ENCODE measurements at regions not wholly inside any gene's neighbourhood (a gene's known extent, or its start where the extent isn't known, plus 50 kb on each side); places are given as distances from the start of the nearest gene placed in this dataset.

- ATAC-seq: no peak
- TF ChIP-seq TOX (CRISPR knock-in tag; IDR thresholded peaks at IDR 0.05; ENCODE audit: borderline replicate concordance): no peak
- no peak for TF ChIP-seq ZNF565 (CRISPR knock-in tag; conservative IDR thresholded peaks at IDR 0.05; ENCODE audit: low read depth)
- no peak for TF ChIP-seq TCF4 (CRISPR knock-in tag; IDR thresholded peaks at IDR 0.05; ENCODE audit: borderline replicate concordance)
- TF ChIP-seq ZFP30 (CRISPR knock-in tag; IDR thresholded peaks at IDR 0.05): no peak
- TF ChIP-seq CREB5 (CRISPR knock-in tag; IDR thresholded peaks at IDR 0.05; ENCODE audit: low read depth): no peak
- no peak for TF ChIP-seq BACH2 (CRISPR knock-in tag; IDR thresholded peaks at IDR 0.05; ENCODE audit: borderline replicate concordance)
- TF ChIP-seq ISL1 (CRISPR knock-in tag; IDR thresholded peaks at IDR 0.05): no peak
- no peak for TF ChIP-seq ZNF8 (CRISPR knock-in tag; IDR thresholded peaks at IDR 0.05)
- TF ChIP-seq ZNF70 (CRISPR knock-in tag; IDR thresholded peaks at IDR 0.05): no peak
- TF ChIP-seq RARB (CRISPR knock-in tag; IDR thresholded peaks at IDR 0.05): no peak
- TF ChIP-seq ZFP3 (CRISPR knock-in tag; IDR thresholded peaks at IDR 0.05): no peak
- no peak for TF ChIP-seq CSRNP3 (CRISPR knock-in tag; IDR thresholded peaks at IDR 0.05)
- TF ChIP-seq ARNTL (CRISPR knock-in tag; IDR thresholded peaks at IDR 0.05; ENCODE audit: borderline replicate concordance, low read depth): no peak
- TF ChIP-seq GLIS3 (CRISPR knock-in tag; IDR thresholded peaks at IDR 0.05): no peak
These were observed 359.6 kb downstream of the ARL4A start for GRCh38 chr7:13047061-13047460.

GRCh38 chr7:13049946-13050345, 362.5 kb downstream of the ARL4A start:
- no peak for ATAC-seq
- TF ChIP-seq ZFP3 (CRISPR knock-in tag; IDR thresholded peaks at IDR 0.05): no peak
- TF ChIP-seq CSRNP3 (CRISPR knock-in tag; IDR thresholded peaks at IDR 0.05): no peak
- TF ChIP-seq PATZ1 (CRISPR knock-in tag; IDR thresholded peaks at IDR 0.05; ENCODE audit: borderline replicate concordance): no peak
- no peak for TF ChIP-seq ZFP30 (CRISPR knock-in tag; IDR thresholded peaks at IDR 0.05)

- TF ChIP-seq CSRNP3 (CRISPR knock-in tag; IDR thresholded peaks at IDR 0.05) (no peak), PPARA (CRISPR knock-in tag; IDR thresholded peaks at IDR 0.05; ENCODE audit: borderline replicate concordance) (no peak), ARNTL (CRISPR knock-in tag; IDR thresholded peaks at IDR 0.05; ENCODE audit: borderline replicate concordance, low read depth) (no peak), ZC3H10 (CRISPR knock-in tag; IDR thresholded peaks at IDR 0.05) (no peak), ZFP3 (CRISPR knock-in tag; IDR thresholded peaks at IDR 0.05) (no peak), ZFP30 (CRISPR knock-in tag; IDR thresholded peaks at IDR 0.05) (no peak), TOX (CRISPR knock-in tag; IDR thresholded peaks at IDR 0.05; ENCODE audit: borderline replicate concordance) (no peak), RARB (CRISPR knock-in tag; IDR thresholded peaks at IDR 0.05) (no peak), BACH2 (CRISPR knock-in tag; IDR thresholded peaks at IDR 0.05; ENCODE audit: borderline replicate concordance) (no peak), ZNF8 (CRISPR knock-in tag; IDR thresholded peaks at IDR 0.05) (no peak), TCF4 (CRISPR knock-in tag; IDR thresholded peaks at IDR 0.05; ENCODE audit: borderline replicate concordance) (no peak), ESRRG (CRISPR knock-in tag; IDR thresholded peaks at IDR 0.05) (no peak), CREB5 (CRISPR knock-in tag; IDR thresholded peaks at IDR 0.05; ENCODE audit: low read depth) (no peak), ZNF565 (CRISPR knock-in tag; conservative IDR thresholded peaks at IDR 0.05; ENCODE audit: low read depth) (no peak)
- ATAC-seq: no peak
These were observed 363.3 kb downstream of the ARL4A start for GRCh38 chr7:13050703-13051102.

Measured in SK-N-SH treated with all-trans-retinoic acid at 6 μM for 48 hours (cell line).